ENCODE measurements at regions not wholly inside any gene's neighbourhood (a gene's known extent, or its start where the extent isn't known, plus 50 kb on each side); places are given as distances from the start of the nearest gene placed in this dataset.

DNA sequence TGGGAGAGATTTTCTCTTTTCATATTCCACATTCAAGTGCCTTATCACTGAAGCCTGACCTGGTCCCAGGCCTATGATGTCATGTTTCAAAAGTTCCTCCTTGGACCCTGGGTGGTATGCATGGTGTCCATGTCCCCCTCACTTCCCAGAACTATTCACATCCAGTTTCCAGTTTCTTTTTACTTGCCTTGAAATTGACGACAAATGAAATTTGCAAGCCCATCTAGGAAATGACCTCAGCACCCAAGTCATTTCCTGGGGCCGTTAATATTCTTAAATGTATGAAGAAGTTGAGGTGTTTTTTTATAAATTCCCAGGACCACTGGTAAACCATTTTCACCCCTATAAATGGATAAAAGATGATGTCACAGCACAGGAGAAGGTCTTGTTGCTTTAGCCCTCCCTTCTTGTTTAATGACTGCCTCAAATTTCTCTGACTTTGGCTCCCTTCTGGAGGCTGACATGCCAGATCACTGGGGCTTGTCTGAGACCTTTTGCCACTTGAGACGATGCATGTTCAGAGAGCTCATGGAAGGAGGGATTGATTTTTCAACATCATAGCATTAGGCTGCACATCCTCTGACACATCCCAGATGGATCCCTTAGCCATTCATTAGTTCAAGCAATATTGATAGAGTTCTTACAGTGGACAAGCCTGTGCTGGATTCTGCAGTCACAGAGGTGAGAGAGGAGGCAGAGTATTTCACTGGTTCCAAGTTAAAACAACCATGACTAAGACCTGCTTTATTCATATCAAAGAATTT, 221.3 kb downstream of the PLPP3 start:
- in situ Hi-C loops (cut with HindIII; ENCODE audit: low sequenced_read_pairs) = no loop called here

DNA sequence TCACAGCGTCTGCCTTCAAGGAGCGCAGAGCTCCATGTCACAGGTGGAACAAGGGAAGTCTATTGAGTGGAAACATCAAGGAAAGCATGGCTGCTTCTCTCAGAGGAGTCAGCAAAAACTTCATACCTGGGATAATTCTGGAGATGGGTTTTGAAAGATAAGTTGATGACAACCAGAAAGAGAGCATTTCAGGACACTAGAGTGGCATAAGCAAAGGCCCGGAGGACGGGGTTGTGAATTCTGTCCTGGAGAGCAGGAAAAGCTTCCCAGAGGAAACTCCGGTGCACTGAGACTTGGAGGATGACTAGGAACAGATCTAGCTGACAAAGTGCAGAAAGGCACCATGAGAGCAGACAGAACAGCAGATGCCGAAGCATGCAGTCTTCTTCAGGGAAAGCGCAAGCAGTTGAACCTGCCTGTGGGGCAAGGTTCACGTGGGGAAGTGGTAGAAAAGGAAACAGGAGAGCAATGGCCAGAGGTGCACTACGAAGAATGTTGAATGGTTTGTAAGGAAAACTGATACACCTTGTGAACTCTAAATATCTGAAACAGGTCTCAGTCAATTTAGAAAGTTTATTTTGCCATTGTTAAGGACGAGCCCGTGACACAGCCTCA, 222.9 kb downstream of the PLPP3 start:
- in situ Hi-C loops (cut with HindIII; ENCODE audit: low sequenced_read_pairs) = no loop called here

DNA sequence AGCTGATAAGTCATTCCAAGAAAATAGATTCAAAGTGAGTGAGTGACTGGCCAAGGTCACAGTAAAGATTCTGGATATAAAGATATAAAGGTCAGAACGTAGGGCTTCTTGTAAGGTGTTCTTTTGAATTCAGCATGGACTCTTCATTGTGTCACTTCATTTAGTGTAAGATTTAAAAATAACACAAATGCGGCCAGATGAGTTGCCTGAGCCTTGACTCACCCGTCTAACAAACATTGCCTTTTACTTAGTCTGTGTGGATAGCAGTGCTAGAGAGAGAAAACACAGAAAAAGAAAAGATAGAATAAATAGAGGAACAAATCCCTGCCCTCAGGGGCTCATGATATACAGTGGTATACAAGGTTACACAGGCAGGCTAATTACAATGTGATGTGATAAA, 223.4 kb downstream of the PLPP3 start:
- in situ Hi-C loops (cut with HindIII; ENCODE audit: low sequenced_read_pairs) = no loop called here

DNA sequence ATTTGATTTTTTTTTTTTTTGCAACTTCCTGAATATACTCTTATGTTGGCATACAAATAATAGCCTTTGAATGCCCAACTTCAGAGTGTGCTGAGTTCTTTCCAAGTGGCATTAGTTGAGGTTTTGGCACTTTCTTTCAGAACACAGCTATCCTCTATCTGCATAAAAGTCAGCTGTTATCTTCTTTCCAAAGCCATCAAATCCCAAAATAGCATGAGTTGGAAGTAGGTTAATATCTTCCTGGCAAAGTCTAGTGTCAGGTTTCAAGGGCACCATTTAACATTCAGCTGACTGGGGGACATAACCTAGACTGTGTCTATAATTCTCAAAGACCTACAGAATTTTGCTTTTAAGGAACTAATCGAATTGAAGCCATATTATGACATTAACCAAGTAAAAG, 223.9 kb downstream of the PLPP3 start:
- in situ Hi-C loops (cut with HindIII; ENCODE audit: low sequenced_read_pairs) = no loop called here

DNA sequence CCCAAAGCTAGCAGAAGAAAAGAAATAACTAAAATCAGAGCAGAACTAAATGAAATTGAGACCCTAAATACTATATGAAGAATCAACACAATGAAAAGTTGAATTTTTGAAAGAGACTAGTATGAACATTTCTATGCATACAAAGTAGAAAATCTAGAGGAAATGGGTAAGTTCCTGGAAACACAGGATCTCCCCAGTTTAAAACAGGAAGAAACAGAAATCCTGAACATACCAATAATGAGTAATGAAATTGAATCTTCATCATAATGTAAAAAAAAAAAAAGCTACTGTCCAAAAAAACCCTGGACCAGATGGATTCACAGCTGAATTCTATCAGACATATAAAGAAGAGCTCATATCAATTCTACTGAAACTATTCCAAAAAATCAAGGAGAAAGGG, 233.5 kb downstream of the PLPP3 start:
- in situ Hi-C loops (cut with HindIII; ENCODE audit: low sequenced_read_pairs) = no loop called here

DNA sequence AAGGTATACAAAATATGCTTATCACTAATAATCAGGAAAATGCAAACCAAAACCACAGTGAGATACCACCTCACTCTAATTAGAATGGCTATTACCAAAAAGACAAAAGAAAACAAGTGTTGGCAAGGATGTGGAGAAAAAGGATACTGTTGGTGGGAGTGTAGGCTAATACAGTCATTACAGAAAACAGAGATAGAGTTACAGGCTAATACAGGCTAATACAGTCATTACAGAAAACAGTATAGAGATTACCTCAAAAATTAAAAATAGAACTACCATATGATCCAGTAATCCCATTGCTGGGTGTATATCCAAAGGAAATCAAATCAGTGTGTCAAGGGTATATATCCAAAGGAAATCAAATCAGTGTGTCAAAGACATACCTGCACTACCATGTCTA, 238.4 kb downstream of the PLPP3 start:
- in situ Hi-C loops (cut with HindIII; ENCODE audit: low sequenced_read_pairs) = no loop called here

DNA sequence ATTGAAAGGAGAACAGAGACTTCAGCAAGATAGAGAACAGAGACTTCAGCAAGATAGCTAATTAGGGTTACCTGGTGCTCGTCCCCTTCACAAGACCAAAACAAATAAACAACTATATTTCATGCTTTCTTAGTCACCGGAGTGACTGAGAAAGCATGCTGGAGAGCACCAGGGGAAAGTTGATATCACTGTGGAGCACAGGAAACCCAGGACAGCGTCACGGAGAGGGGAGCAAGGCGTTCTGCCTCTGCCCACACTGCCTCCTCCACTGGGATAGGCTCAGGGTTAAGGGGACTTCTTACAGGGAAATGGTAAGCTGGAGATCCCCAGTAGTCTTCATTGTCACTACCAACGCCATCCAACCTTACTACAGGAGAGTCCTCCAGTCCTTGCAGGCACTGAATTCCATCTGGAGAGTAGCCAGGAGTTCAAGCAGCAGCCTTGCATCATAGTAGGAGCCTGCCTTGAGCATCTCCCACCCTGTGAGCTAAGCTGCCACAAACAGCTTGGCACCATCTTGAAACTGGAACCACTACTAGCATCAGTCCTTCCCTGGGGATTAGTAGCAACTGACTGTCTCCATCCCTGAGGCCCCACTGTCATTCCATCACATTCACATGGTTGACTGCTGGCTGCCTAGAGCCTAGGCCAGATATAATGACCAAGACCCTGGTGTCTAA, 239.4 kb downstream of the PLPP3 start:
- in situ Hi-C loops (cut with HindIII; ENCODE audit: low sequenced_read_pairs) = no loop called here

DNA sequence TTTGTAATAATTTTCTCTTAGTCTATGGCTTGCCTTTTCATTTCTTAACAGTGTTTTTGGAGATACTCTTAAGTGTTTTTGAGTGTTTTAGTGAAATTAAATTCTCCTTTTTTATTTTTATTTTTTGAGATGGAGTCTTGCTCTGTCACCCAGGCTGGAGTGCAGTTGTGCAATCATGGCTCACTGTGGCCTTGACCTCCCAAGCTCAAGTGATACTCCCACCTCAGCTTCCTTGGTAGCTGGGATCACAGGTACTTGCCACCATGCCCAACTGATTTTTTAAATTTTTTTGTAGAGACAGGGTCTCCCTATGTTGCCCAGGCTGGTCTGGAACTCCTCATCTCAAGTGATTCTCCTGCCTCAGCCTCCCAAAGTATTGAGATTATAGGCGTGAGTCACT, 240.3 kb downstream of the PLPP3 start:
- in situ Hi-C loops (cut with HindIII; ENCODE audit: low sequenced_read_pairs) = no loop called here

DNA sequence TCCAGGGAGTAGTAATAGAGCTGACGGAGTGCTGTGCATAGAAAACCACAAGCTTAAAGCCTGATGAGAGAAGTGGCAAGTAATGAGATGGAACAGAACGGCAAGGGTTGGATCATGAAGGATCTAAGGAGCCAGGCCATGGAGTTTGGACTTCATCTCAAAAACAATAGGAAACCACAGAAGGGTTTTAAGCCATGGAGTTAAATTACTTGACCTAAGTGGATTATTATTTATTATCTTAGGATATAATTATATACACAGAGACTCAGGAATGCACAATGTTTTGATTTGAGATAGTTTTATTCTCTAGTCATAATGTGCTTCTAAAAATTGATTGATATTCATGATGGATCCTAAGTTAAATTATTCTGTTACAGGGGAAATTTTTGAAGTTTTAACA, 242.4 kb downstream of the PLPP3 start:
- in situ Hi-C loops (cut with HindIII; ENCODE audit: low sequenced_read_pairs) = no loop called here

DNA sequence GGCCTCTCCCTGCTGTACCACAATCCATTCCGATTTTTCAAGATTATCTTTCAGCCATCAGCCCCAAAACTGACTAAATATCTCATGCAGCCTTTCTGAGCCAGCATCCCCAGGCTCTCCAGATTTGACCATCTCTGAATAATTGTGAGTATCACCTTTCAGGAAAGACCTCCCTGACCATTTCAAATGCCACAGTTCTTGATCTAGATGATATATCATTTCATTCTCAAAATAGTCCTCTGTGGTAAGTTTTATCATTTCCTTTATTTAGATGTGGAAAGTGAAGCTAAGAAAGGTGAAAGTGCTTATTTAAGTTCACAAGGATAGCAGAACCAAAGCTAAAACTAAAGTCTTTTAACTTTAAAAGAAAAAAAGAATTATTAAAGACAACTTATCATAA, 244.0 kb downstream of the PLPP3 start:
- in situ Hi-C loops (cut with HindIII; ENCODE audit: low sequenced_read_pairs) = no loop called here

DNA sequence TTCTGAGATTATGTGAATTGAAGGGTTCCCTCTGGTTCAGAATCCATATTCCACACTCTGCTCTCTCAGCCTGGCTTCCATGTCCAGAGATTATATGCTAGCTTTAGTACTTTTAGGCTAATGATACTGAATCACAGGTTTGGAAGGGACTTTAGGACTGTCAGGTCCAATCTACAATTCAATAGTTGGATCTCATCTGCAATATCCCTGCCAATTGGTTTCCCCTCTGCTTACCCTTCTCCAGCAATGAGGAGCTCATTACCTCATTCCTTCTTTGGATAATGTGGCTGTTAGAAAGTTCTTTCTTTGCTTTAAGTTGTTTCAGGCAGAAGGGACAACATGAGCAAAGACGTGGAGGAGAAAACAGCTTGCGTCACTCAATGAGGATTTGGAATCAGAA, 245.3 kb downstream of the PLPP3 start:
- in situ Hi-C loops (cut with HindIII; ENCODE audit: low sequenced_read_pairs) = no loop called here

DNA sequence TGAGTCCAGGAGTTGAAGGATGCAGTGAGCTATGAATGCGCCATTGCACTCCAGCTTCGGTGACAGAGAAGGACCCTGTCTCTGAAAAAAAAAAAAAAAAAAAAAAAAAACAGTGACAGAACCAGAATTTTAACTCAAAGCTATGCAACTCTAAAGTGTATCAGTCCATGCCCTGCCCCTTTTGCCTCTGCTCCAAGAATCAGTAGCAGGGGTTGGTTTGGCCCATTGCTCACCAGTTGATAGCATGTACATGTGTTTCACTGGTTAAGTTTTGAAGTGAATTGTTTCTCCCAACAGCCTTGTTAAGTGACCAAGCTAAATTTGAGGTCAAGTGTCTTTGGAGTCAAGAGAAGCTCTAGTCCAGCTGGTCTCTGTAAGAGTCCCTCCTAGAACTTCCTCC, 245.9 kb downstream of the PLPP3 start:
- in situ Hi-C loops (cut with HindIII; ENCODE audit: low sequenced_read_pairs) = no loop called here

DNA sequence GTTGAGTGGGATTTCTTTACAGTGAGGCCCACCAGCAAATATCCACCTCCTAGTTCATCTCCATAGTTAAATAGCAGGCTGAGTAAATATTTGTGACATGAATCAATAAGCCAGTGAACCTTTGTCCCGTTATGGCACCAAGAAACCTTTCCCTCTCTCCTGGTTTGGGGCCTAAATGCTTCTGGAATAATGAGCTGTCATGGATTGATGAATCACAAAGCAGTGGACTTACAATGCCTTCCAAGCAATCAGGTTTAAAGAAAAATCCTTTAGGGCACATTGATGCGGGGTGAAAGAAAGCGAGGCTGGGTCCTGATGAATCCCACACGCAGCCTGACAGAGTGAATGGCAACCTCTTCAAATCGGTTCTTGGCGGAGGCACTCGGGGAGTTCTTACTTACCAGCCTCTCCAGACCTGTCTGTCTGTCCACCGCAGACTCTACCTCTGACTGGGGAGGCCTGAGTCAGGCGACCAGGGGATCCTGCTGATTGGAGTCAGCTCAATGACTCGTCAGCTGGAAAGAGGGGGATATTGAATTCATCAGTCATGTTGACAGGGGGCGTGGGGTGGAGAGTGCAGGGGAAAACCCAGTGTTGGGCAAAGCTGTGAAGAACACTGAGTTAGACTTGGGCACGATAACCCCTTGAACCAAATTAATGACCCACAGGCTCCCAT, 247.3 kb downstream of the PLPP3 start:
- in situ Hi-C loops (cut with HindIII; ENCODE audit: low sequenced_read_pairs) = no loop called here

DNA sequence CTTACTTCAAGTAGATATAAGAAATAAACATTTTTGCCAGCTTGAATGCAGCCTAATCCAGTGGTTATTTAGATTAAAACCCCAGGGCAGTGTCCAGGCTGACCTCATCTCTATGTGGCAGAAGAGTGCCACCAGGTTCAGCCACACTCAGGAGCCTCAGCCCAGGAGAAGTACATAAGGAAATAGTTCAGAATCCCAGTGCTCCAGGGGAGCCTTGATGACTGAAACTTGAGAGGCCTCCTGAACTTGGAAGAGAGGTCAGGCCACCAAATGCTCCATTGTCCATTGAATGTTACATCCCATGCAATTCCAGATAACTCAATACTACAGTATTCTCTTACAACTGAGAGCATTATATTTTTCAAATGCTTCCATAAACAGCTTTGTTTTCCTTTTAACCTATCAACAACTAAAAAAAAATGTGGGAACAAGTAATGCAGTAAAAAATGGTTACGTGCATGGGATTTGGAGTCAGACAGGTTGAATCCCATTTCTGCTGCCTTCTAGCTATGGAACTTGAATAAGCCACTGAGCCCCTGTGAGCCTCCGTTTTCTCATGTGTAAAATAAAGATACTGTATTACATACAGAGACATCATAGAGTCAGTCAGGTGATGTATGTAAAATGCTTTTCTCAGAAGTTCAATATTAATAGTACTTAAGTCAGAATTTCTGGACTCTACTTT, 248.0 kb downstream of the PLPP3 start:
- in situ Hi-C loops (cut with HindIII; ENCODE audit: low sequenced_read_pairs) = no loop called here

DNA sequence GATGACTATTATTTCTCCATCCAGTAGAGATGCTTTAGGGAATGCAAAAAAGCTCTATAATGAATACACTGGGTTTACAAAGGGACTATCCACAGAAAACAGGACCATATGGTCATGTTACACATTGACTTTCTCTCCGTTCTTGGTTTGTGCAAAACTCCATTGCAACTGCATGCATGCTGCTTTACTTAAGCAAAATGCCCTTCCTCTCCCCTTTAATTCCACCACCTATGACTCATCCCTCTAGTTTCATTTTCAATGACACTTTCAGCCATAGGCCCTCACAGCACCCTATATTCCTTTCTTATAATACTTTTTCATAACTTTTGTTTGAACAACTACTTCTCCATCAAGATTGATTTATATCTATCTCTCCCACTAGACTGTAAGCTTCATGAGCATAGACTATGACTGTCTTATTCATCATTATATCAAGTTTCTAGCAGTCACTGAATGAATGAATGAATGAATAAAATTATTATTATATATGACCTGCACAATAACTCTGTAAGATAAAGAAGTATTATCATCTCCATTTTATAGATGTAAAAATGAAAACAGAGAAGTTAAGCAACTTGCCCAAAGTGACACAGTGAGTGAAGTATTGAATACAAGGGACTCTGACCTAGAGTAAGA, 248.9 kb downstream of the PLPP3 start:
- in situ Hi-C loops (cut with HindIII; ENCODE audit: low sequenced_read_pairs) = no loop called here

DNA sequence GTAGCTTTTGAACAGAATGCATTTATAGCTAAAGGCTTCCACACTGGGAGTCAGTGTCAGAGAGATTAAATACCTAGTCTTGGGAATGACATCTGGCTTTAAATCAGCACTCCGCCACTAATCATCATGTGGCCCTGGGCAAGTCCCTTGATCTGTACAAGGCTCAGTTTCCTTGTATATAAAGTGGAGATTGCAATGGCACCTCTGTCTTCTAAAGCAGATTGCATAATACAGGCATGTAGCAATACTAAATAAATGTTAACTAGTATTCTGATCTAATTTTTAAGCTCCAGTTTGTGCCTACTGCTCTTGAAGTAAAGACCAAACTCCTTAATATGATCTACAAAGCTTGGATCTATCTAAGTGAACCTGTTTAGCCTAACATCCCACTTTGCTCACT, 249.4 kb downstream of the PLPP3 start:
- in situ Hi-C loops (cut with HindIII; ENCODE audit: low sequenced_read_pairs) = no loop called here

DNA sequence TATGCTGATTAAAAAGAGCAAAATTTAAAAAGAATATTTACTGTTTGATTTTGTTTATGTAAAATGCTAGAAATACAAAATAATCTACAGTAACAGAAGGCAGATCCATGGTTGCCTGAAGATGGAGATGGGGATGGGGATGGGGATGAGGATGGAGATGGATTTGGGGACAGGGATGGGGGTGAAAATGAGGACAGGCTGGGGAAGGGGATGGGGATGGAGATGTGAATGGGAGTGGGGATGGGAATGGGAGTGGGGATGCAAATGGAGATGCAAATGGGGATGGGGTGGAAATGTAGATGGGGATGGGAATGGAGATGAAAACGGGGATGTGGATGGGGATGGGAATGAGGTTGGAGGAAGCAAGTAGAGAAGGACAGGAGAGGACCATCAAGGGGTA, 252.2 kb downstream of the PLPP3 start:
- in situ Hi-C loops (cut with HindIII; ENCODE audit: low sequenced_read_pairs) = no loop called here

DNA sequence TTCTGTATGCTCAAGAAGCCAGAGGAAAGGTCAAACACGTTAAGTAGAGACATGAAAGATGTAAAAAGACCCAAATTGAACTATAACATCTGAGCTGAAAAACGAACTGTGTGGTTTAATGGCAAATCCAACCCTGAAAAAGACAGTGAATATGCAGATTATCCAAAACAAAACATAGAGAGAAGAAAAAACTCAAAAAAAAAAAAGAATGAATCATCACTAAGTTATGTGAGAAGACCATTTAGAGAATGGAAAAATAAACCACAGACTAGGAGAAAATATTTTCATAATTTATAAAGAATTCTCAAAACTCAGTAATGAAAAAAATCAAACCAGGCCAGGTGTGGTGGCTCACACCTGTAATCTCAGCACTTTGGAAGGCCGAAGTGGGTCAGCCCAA, 253.3 kb downstream of the PLPP3 start:
- in situ Hi-C loops (cut with HindIII; ENCODE audit: low sequenced_read_pairs) = no loop called here

DNA sequence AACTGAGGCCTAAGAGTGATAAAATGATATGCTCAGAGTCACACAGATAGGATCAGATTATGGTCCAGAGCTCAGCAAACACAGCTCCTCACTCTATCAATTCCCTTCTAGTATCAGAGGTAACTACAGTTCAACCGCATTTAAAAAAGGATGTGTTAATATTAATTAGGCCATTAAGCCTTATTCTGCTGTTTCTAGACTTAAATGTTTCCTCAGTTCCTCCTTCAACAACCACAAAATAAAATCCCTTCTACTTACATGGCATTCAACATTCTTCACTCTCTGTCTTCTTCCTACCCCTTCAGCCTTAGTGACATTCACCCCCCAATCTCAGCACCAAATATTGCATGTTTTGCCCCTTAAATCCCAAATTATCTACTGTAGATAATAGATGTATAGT, 254.9 kb downstream of the PLPP3 start:
- in situ Hi-C loops (cut with HindIII; ENCODE audit: low sequenced_read_pairs) = no loop called here

DNA sequence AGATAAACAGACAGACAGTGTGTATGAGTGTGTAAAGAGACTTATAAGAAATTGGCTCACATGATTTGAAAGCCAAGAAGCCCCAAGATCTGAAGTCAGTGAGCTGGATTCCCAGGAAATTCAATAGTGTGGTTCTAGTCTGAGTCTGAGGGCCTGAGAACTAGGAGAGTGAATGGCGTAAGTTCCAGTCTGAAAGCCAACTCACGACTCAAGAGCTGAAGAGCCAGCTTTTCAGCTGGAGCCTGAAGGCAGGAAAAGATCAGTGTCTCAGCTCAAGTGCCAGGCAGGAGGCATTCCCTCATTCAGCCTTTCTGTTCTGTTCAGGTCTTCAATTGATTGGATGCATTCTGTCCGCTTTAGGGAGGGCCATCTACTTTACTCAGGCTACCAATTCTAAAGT, 257.2 kb downstream of the PLPP3 start:
- in situ Hi-C loops (cut with HindIII; ENCODE audit: low sequenced_read_pairs) = no loop called here

DNA sequence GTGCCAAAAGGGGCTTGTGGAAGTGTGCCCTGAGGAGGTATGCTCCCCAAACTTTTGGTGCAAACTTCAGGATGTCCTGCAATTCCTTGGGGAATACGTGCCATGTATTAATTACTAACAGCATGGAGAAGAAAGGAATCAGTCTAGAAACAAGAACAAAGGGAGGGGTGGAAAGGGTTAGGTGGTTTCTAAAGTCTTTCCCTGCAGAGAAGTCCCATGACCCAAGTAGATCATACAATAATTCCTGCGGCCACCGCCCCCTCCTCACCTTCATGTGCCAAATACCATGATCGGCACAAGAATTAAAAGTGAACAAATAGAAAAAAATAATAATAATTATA, 258.2 kb downstream of the PLPP3 start:
- in situ Hi-C loops (cut with HindIII; ENCODE audit: low sequenced_read_pairs) = no loop called here

All from DLD1 (cell line).